H1 (cell line): ENCODE measurements at regions not wholly inside any gene's neighbourhood (a gene's known extent, or its start where the extent isn't known, plus 50 kb on each side); places are given as distances from the start of the nearest gene placed in this dataset.

Experiments
- CHD7 ChIP-seq: fragments of 300-600 bp; sonication (generic); IDR thresholded peaks from 2 replicates; pipeline ENCODE4 v1.7.1; 2012; ENCODE audit warnings: low read length, moderate library complexity, mild to moderate bottlenecking, inconsistent platforms; ENCODE audit not compliant: insufficient replicate concordance
- JUN ChIP-seq: IDR thresholded peaks from 2 replicates; pipeline ENCODE4 v1.6.1; 2011; ENCODE audit warnings: low read depth, mild to moderate bottlenecking, improper control_type of control experiment, low read length

GRCh38 chr3:144772372-144772771 is 800.7 kb downstream of the DIPK2A start (continued):
- TF ChIP-seq CHD7, result no peak
- TF ChIP-seq JUN, result no peak
- TF ChIP-seq, all 59 proteins: peak for 0
